Kasumi-1 (cell line): ENCODE measurements at regions not wholly inside any gene's neighbourhood (a gene's known extent, or its start where the extent isn't known, plus 50 kb on each side); places are given as distances from the start of the nearest gene placed in this dataset.
"Not testable (repeated sequence)": the region's sequence is repeated elsewhere in the genome, so short reads cannot be mapped to it uniquely, and the experiment has no call there.

ENCODE experiments used
- DNase-seq, 2 experiments: peaks; one replicate each; lab custom pipeline; 2025; lab: John Stamatoyannopoulos, UW

DNA sequence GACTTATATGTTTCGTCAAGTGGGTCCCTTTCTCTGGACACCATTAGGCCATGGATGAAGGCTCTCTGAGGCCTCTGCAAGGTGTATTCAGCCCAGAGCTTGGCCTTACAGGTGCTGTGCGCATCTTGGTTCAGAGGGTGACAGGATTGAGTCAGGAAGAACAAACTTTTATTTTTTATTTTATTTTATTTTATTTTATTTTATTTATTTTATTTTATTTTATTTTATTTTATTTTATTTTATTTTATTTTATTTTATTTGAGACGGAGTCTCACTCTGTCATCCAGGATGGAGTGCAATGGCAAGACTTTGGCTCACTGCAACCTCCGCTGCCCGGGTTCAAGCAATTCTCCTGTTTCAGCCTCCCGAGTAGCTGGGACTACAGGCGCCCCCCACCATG is 370.4 kb upstream of the CLNK start:
- not testable (repeated sequence) for DNase-seq

DNA sequence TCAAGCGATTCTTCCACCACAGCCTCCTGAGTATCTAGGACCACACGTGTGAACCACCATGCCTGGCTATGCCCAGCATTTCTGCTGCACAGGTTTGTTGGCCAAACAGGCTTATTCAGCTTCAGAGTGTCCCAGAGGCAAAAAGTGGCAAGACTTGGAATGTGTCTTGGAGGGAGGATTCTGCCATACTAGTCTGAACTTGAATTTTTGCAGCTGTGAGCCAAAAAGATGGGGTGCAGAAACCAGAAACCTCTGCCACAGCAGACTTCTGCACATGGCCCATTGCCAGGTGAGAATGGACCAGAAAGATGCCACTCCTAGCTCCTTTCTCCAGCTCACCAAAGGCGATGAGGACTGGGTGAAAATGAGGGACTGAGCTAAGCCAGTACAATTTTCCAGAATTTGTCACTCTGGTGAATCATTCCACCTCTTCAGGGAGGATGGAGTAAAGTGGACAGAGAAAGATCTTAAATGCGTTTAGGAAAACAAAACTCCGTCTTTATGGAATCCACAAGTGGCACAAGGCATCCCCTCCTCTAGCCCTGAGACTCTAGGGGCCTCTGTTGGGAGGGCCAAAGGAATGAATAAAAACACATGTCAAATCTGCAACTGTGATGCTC is 369.1 kb upstream of the CLNK start:
- no peak for DNase-seq

GRCh38 chr4:11051181-11051580 is 366.6 kb upstream of the CLNK start:
- DNase-seq = no peak

GRCh38 chr4:11050766-11051165 is 366.2 kb upstream of the CLNK start:
- DNase-seq = no peak

GRCh38 chr4:11049001-11049400 is 364.4 kb upstream of the CLNK start:
- no peak for DNase-seq

DNA sequence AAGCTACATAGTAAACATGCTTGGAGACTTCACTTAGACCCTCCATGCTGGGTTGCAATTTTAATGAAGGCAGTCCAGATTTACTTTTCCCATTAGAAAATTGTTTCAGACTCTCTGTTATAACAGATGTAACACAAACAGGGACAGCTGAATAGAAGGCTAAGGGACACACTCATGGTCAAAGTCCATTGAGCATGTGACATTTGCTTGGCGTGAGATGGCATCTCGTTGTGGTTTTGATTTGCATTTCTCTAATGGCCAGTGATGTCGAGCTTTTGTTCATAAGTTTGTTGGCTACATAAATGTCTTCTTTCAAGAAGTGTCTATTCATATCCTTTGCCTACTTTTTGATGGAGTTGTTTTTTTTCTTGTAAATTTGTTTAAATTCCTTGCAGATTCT is 358.2 kb upstream of the CLNK start:
- DNase-seq = no peak

GRCh38 chr4:11039634-11040131 is 355.1 kb upstream of the CLNK start:
- DNase-seq = no peak

- no peak for DNase-seq
Observed at GRCh38 chr4:11038926-11039325, 354.4 kb upstream of the CLNK start.

- DNase-seq = no peak
Observed at GRCh38 chr4:11037637-11038036, 353.1 kb upstream of the CLNK start.

DNA sequence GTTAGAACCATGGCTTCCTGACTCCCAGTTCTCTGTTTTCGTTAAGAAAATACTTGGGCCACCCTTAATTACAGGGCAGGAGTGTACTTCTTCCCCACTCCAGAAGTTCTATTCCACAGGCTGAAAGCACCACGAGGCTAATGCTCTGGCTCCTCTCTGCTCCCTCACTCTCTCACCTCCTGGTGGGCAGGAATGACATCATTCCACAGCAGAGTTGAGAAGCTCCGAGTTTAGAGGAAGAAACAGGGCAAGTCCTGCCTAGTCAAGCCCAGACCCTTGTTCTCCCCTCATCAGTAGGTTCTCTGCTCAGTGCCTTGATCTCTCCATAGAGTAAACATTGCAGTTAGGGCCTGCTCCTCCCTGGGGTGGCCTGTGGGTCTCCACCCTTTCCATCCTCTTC is 343.8 kb upstream of the CLNK start:
- DNase-seq = no peak

DNA sequence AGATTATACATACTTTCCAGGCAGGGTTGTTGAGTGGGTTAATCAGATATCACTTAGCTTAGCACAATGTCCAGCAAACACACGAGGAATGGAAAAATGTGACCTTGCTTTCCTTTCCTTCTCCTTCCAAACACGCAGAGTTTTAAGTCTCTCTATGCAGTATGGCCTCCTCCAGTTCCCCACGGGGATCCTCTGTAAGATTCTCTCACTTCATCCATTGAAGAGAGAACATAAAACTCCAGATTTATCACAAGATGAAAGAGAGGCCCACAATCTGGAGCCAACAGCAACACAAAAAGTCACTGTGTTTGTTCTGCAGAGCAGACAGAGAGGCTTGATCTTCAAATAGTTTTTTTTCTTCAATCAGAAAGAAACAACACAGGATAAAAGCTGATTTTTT is 336.8 kb upstream of the CLNK start:
- DNase-seq = no peak

DNA sequence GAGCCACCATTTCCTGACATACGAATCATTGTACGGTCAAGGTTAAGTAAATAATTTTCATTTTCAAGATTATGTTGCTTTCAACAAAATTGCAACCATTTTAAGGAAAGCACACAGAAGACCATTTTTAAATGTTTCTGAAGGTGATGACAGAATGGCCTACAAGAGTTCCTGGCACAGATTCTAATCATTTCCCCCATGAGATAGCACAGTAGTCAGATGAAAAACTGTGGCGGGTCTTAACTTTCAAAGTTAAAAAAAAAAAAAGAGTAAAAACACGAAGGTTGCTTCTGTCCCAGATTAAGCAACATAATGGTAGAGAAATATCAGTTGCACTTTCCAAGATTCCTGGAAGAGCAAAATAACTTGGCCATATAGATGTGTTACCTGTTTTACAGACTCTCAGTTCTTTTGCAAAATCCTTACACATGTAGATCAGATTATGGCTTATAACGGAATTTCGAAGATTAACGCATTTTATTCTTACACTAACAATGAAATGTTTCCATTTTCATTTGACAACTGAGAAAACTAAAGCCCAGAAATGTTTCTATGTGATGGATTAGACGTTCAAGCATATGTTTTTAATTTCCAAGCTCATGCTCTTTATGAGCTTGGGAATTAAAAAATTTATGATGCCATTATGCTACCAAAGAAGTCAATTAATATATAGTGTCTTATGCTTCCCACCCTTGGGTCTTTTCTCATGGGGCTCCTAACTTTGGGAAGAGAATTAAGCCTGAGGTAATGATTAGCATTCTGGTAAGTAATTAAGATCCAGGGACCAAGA is 335.1 kb upstream of the CLNK start:
- DNase-seq = no peak

DNA sequence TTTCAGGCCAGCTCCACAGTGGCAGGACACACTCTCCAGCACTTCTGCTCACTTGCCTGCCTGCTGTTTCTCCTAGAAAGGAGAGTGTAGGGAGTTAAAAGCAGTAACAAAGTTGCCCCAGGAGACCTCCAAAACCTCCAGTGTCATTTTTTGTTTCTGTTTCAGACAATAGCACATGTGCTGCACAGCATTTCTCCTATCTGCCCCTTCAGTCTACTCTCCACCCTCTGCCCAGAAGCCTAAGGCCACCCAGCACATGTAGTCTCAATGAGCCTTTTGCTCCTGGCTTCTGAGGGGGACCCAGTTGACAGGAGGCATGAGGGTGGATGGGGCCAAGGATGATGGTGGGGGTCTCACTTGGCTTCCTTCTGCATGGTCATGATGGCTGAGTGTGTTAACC is 329.6 kb upstream of the CLNK start:
- no peak for DNase-seq

- no peak for DNase-seq
Observed at GRCh38 chr4:11013094-11013664, 328.6 kb upstream of the CLNK start.

DNA sequence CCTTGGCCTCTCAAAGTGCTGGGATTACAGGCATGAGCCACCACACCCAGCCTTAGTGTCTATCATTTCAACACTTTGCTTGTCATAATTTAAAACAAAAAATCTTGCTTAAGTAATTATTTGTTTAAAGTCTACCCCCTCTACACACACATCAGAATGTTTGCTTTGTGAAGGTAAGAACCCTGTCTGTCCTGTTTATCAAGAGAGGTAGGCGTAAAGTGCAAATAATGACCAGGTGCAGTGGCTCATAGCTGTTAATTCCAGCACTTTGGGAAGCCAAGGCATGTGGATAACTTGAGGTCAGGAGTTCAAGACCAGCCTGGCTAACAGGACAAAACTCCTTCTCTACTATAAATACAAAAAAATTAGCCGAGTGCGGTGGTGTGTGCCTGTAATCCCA is 326.7 kb upstream of the CLNK start:
- DNase-seq = no peak

DNA sequence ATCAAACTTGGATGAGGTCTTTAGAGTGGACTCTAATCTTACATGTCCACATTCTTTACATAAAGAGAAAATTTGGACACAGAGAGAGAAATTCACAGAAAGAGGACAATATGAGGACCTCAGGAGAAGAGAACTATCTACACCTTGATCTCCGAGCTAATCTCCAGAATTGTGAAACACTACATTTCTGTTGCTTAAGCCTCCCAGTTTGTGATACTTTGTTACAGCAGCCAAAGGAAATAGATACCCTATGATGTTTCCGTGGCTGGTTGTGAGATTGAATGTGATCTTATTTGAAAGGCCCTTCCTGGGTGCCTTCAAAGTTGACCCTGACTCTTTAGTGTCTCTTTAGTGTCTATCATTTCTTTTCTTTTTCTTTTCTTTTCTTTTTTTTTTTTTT is 326.1 kb upstream of the CLNK start:
- DNase-seq = no peak

- no peak for DNase-seq
Observed at GRCh38 chr4:11009281-11009680, 324.7 kb upstream of the CLNK start.

DNA sequence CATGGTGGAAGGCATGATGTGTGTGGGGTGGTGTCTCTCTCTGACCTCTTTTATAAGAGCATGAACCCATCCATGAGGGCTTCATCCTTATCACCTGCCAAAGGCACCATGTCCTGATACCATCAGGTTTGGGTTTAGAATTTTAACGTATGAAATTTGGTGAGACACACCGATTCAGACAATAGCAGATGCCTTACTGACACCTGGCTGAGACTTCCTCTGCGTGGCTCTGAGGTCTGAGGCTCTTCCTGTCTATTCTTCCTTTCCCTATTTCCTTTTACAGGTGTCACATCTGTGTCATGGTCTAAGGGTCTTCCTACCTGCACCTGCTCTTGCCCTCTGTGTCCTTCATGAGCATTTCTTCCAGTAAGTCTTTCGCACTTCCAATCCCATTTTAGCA is 320.7 kb upstream of the CLNK start:
- DNase-seq = no peak

DNA sequence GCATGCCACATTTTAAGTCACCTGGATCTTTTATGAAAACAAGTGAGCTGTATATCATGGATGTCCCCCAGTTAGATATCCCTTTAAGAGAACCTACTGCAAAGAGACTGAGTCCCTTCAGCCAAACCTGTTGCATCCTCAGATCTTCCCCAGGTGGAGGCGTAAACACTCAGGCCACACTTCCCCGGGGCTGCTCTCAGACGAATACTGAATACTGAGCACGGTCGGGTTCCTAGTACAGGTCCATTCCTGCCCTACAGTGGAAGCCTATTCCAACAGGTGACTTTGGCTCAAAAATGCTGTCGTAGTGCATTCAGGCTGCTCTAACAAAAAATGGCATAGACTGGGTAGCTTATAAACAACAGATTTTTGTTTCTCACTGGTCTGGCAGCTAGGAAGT is 320.2 kb upstream of the CLNK start:
- DNase-seq = no peak

GRCh38 chr4:11002961-11003360 is 318.4 kb upstream of the CLNK start:
- DNase-seq = no peak

DNA sequence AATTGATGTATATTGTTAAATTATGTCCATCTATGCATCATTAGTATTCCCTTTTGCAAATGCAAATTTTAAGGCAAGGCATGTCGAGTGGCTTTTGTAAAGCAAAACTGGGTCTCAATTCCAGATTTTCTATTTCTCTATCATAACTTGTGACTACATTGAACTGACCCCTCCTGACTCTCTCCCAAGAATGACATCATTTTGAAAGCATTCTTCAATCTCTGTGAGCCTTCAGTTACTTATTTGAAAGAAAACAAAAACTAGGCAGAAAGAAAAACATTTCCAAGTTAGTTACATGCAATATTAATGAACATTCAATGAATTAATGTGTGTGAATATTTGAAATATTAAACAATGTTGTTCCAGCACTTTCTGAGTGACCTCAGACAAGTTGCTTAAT is 314.3 kb upstream of the CLNK start:
- no peak for DNase-seq

DNA sequence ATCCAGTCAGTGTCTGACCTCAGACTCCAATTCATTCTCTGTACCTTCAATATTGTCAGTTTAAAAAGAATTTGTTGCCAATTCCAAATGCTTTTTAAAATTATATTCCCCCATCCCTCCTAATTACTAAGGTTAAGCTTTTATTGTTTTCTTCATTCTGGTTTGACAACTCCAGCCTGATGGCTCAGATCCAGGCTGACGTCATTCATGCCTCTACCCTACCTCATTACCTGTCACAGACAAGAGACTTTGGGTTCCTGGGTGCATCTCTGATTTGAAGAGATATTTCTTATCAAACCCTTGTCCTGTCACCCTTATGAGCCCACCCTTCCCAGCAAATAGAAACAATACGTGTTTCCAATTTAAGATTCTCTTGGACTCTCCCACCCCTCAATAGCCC is 300.2 kb upstream of the CLNK start:
- DNase-seq = no peak

DNA sequence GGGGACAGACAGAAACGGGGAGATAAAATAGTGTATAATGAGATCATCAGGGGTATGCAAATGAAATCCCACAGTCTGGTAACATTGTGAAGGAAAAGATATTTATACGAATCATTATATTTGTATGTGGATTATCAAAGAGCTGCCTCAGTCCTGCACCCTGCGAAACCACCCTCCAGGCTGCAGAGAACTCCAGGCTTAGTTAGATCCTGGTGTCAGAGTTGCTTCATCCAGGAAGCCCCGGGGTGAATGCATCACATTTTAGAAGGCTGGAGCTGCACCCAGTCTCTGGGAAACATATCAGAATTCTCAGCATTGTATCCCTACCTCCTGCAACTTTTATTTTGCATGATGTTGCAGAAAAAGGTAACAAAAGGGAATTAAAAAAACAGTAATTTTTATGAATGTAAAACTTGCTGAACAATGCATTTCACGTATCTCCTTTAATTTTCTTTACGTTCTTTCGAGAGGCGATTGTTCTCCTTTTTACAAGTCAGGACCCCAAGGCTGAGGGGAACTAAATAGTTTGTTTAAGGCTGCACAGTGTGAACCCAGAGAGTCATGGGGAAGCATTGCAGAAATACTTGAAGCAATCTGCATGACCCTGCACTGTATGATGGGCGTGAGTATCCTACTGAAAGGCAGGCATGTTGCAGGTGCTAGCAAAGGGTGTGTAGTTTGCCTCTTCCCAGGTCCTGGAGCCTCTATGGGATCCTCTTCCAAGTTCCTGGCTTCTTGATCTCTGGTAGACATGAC is 299.5 kb upstream of the CLNK start:
- no peak for DNase-seq
